ENCODE measurements at regions not wholly inside any gene's neighbourhood (a gene's known extent, or its start where the extent isn't known, plus 50 kb on each side); places are given as distances from the start of the nearest gene placed in this dataset.

DNA sequence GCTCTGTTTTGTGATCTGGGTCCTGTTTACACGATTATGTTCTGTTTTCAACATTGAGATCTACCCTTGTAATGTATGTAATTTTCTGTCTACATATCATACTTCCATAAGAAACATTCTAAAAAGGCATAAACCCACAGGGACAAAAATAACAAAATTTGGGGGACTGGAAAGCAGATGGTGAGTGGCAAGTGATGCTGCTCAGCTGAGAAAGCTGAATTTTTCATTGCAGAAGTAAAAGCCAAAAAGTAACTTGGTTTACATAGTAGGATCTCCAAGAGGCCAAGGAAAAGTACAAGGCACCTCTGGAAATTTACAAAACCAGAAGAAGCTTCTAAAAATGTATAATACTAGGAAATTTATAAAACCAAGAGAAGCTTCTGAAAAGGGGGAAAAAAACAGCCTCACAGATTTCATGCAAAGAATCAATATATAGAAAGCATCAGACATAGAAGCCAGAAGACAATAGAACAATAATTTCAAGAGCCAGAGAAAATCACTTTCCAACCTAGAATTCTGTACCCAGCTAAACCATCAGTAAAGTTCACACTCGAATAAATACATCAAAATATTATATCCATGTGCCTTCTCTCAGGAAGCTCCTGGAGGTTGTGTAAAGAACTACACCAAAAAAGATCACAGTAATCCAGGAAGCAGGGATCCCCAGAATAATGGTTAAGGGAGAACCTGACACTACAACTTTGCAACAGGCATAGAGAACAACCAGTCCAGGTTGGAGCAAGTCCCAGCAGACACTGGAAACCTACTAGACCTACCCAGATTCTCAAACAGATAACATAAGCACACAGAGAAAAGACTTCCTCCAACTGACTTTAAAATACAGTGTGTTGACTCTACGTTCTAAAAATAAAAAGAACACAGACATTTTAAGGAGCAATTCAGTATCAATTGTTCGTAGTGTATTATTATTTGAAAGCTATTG is 401.7 kb upstream of the HS6ST1 start:
- no peaks in the 10 kb centered on the region for H4K20me1 ChIP-seq (ENCODE audit: insufficient read depth, low read depth, low read length)
- H3K36me3 ChIP-seq (ENCODE audit: insufficient read depth, low read length), result no peaks in the 10 kb centered on the region
- H3K27me3 ChIP-seq (ENCODE audit: low read length), result no peaks in the 10 kb centered on the region
- H3K9me2 ChIP-seq (replicated peaks; ENCODE audit: insufficient read depth, low read length), result no peaks in the 10 kb centered on the region
- no peak overlapping the region for H3K4me3 ChIP-seq (ENCODE audit: low read length)
- H3K27ac ChIP-seq (ENCODE audit: low read length), result no peak overlapping the region
- H3K9me3 ChIP-seq (ENCODE audit: low read length), result no peaks in the 10 kb centered on the region
- H2AFZ ChIP-seq (ENCODE audit: low read length), result no peak overlapping the region
- H3K4me2 ChIP-seq (ENCODE audit: low read depth, low read length, poor library complexity, severe bottlenecking), result no peak overlapping the region
- DNase-seq, result no peak
- no peaks in the 10 kb centered on the region for H3K79me2 ChIP-seq (ENCODE audit: low read length)
- peaks cover 12% of the 10 kb centered on the region for H3K4me1 ChIP-seq (ENCODE audit: low read length)
- no peak overlapping the region for H3K9ac ChIP-seq (ENCODE audit: low read length)

DNA sequence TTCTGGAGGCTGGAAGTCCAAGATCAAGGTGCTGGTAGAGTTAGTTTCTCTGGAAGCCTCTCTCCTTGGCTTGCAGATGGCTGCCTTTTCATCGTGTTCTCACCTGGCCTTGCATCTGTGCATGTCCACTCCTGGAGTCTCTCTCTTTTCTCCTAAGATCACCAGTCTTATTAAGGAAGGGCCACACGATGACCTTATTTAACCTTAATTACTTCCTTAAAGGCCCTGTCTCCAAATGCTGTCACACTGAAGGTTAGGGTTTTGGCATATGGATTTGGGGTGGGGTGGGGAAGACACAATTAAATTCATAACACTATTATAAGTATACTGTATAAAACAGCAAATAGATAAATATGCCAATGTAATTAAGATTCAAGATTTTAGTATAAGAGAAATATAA is 402.4 kb upstream of the HS6ST1 start:
- no peak overlapping the region for H3K27ac ChIP-seq (ENCODE audit: low read length)
- peaks cover 5% of the 10 kb centered on the region for H3K4me1 ChIP-seq (ENCODE audit: low read length)
- DNase-seq, result no peak
- H3K27me3 ChIP-seq (ENCODE audit: low read length), result no peaks in the 10 kb centered on the region
- no peak overlapping the region for H2AFZ ChIP-seq (ENCODE audit: low read length)
- no peak overlapping the region for H3K4me2 ChIP-seq (ENCODE audit: low read depth, low read length, poor library complexity, severe bottlenecking)
- no peaks in the 10 kb centered on the region for H3K9me2 ChIP-seq (replicated peaks; ENCODE audit: insufficient read depth, low read length)
- H3K79me2 ChIP-seq (ENCODE audit: low read length), result no peaks in the 10 kb centered on the region
- H3K9me3 ChIP-seq (ENCODE audit: low read length), result no peaks in the 10 kb centered on the region
- H4K20me1 ChIP-seq (ENCODE audit: insufficient read depth, low read depth, low read length), result no peaks in the 10 kb centered on the region
- H3K9ac ChIP-seq (ENCODE audit: low read length), result no peak overlapping the region
- no peak overlapping the region for H3K4me3 ChIP-seq (ENCODE audit: low read length)
- H3K36me3 ChIP-seq (ENCODE audit: insufficient read depth, low read length), result no peaks in the 10 kb centered on the region

DNA sequence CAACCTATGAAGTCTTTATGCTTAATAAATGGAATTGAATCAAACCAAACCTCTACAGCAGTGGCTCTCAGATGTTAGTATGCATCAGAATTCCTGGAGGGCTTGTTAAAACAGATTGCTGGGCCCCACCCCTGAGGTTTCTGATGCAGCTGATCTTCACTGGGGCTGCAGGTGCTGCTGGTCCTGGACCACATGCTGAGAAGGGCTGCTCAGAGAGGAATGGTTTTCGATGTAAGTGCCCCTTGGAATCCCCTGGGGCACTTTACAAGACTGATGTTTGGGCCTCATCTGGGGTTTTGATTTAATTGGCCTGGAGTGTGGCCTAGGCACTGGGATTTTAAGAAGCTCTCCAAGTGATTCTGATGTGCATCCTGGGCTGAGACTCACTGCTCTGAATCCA is 403.8 kb upstream of the HS6ST1 start:
- Histone ChIP-seq H3K9me2 (replicated peaks; ENCODE audit: insufficient read depth, low read length) (no peaks in the 10 kb centered on the region), H3K9ac (ENCODE audit: low read length) (no peak overlapping the region), H3K27ac (ENCODE audit: low read length) (no peak overlapping the region), H3K4me3 (ENCODE audit: low read length) (no peak overlapping the region), H3K79me2 (ENCODE audit: low read length) (no peaks in the 10 kb centered on the region), H3K36me3 (ENCODE audit: insufficient read depth, low read length) (no peaks in the 10 kb centered on the region), H3K27me3 (ENCODE audit: low read length) (no peaks in the 10 kb centered on the region), H3K4me2 (ENCODE audit: low read depth, low read length, poor library complexity, severe bottlenecking) (no peak overlapping the region), H2AFZ (ENCODE audit: low read length) (0 out of 2 replicates have a peak overlapping the region, but pooled peaks have one; percentile 22), H3K9me3 (ENCODE audit: low read length) (no peaks in the 10 kb centered on the region), H4K20me1 (ENCODE audit: insufficient read depth, low read depth, low read length) (no peaks in the 10 kb centered on the region), H3K4me1 (ENCODE audit: low read length) (no peaks in the 10 kb centered on the region)
- no peak for DNase-seq

DNA sequence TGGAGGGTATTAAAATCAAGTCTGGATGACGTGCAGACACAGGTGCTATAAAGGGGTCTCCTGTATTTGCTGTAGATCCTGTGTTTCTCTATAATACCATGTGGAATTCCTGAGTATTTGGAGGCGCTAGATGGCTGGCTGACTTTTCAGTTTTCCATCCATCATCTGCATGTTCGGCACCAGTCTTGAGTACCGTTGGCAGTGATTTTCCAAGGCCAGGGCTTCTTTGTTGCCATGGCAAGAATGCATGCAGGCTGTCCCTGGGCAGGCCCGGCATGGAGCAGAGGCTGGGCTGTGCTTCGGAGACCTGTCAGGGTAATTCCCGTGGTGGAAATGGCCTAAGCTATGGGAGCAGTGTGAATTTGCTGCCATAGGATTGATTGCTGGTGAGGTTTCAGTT is 405.9 kb upstream of the HS6ST1 start:
- Histone ChIP-seq H3K4me3 (ENCODE audit: low read length) (no peak overlapping the region), H3K9me3 (ENCODE audit: low read length) (no peaks in the 10 kb centered on the region), H2AFZ (ENCODE audit: low read length) (no peak overlapping the region), H3K9me2 (replicated peaks; ENCODE audit: insufficient read depth, low read length) (no peaks in the 10 kb centered on the region), H3K27me3 (ENCODE audit: low read length) (no peaks in the 10 kb centered on the region), H3K4me2 (ENCODE audit: low read depth, low read length, poor library complexity, severe bottlenecking) (no peak overlapping the region), H3K27ac (ENCODE audit: low read length) (no peak overlapping the region), H3K36me3 (ENCODE audit: insufficient read depth, low read length) (no peaks in the 10 kb centered on the region; the same call in 1 of the 2 replicates), H3K79me2 (ENCODE audit: low read length) (no peaks in the 10 kb centered on the region), H4K20me1 (ENCODE audit: insufficient read depth, low read depth, low read length) (no peaks in the 10 kb centered on the region), H3K9ac (ENCODE audit: low read length) (no peak overlapping the region), H3K4me1 (ENCODE audit: low read length) (no peaks in the 10 kb centered on the region)
- no peak for DNase-seq

DNA sequence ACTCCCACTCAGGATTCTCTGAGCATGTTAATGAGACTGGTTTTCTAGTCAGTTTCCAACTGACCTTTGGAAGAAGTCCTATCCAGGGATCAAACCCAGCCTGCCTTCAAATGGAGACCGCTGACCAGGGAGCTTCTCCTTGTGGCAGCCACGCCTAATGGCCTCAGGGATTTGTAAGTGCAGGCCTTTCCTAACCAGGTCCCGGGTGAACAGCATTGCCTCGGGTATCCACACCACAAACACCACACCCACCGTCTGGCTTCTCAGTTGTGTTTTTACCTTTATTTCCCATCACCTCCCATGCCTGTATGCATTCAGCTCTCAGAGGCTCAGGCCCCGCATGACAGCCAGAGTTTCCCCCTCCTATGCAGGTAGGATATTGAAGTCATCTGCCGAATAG is 406.3 kb upstream of the HS6ST1 start:
- no peaks in the 10 kb centered on the region for H3K9me2 ChIP-seq (replicated peaks; ENCODE audit: insufficient read depth, low read length)
- H3K27ac ChIP-seq (ENCODE audit: low read length), result no peak overlapping the region
- H3K79me2 ChIP-seq (ENCODE audit: low read length), result no peaks in the 10 kb centered on the region
- no peaks in the 10 kb centered on the region for H3K27me3 ChIP-seq (ENCODE audit: low read length)
- no peak for DNase-seq
- no peaks in the 10 kb centered on the region for H4K20me1 ChIP-seq (ENCODE audit: insufficient read depth, low read depth, low read length)
- no peak overlapping the region for H3K9ac ChIP-seq (ENCODE audit: low read length)
- H3K9me3 ChIP-seq (ENCODE audit: low read length), result no peaks in the 10 kb centered on the region
- H3K4me2 ChIP-seq (ENCODE audit: low read depth, low read length, poor library complexity, severe bottlenecking), result no peak overlapping the region
- no peaks in the 10 kb centered on the region; the same call in 1 of the 2 replicates for H3K36me3 ChIP-seq (ENCODE audit: insufficient read depth, low read length)
- H3K4me1 ChIP-seq (ENCODE audit: low read length), result no peaks in the 10 kb centered on the region
- H2AFZ ChIP-seq (ENCODE audit: low read length), result no peak overlapping the region
- no peak overlapping the region for H3K4me3 ChIP-seq (ENCODE audit: low read length)

DNA sequence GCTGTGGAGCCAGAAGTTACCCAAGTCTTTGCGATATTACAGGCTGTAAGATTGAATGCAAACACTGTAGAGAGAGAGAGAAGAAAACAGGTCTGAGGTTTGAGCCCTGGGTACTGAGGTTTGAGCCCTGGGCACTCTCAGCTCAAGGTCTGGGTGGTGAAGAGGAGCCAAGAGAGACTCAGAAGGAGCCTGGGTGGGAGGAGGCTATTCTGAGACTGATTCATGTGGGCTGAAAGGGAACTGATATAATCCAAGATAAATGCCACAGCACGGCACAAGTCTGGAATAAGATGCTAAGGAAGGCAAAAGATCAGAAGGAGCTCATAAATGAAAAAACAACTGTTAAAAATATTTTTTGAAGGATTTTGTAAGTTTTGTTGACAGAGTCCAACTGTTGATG is 407.6 kb upstream of the HS6ST1 start:
- H3K27ac ChIP-seq (ENCODE audit: low read length), result no peak overlapping the region
- no peak overlapping the region for H3K9ac ChIP-seq (ENCODE audit: low read length)
- no peaks in the 10 kb centered on the region for H3K9me3 ChIP-seq (ENCODE audit: low read length)
- H3K4me1 ChIP-seq (ENCODE audit: low read length), result peaks cover 7% of the 10 kb centered on the region
- no peaks in the 10 kb centered on the region for H3K27me3 ChIP-seq (ENCODE audit: low read length)
- H2AFZ ChIP-seq (ENCODE audit: low read length), result no peak overlapping the region
- no peaks in the 10 kb centered on the region for H4K20me1 ChIP-seq (ENCODE audit: insufficient read depth, low read depth, low read length)
- H3K79me2 ChIP-seq (ENCODE audit: low read length), result no peaks in the 10 kb centered on the region
- H3K4me2 ChIP-seq (ENCODE audit: low read depth, low read length, poor library complexity, severe bottlenecking), result no peak overlapping the region
- H3K36me3 ChIP-seq (ENCODE audit: insufficient read depth, low read length), result no peaks in the 10 kb centered on the region; the same call in 1 of the 2 replicates
- DNase-seq, result no peak
- no peaks in the 10 kb centered on the region for H3K9me2 ChIP-seq (replicated peaks; ENCODE audit: insufficient read depth, low read length)
- H3K4me3 ChIP-seq (ENCODE audit: low read length), result no peak overlapping the region

DNA sequence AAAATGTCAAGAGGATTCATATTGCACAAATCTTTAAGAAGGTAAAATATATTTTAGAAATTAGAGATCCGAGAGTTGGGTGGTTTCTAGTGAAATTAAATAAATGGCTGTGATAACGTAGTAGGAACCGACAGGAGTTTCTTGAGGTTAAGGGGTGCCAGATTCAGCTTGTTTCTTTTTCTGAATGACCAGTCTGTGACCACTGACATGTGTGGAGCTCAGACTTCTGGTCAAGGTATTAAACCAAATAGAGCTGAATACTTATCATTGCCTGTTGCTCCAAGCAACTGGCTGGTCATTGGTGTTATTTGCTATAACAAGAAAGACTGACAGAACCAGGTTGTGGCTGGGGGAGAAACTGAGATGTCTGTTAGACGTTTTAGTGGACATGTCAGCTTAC is 408.2 kb upstream of the HS6ST1 start:
- Histone ChIP-seq H3K9me2 (replicated peaks; ENCODE audit: insufficient read depth, low read length) (no peaks in the 10 kb centered on the region), H4K20me1 (ENCODE audit: insufficient read depth, low read depth, low read length) (no peaks in the 10 kb centered on the region), H2AFZ (ENCODE audit: low read length) (no peak overlapping the region), H3K9ac (ENCODE audit: low read length) (no peak overlapping the region), H3K79me2 (ENCODE audit: low read length) (no peaks in the 10 kb centered on the region), H3K27ac (ENCODE audit: low read length) (no peak overlapping the region), H3K4me1 (ENCODE audit: low read length) (peaks cover 8% of the 10 kb centered on the region), H3K4me3 (ENCODE audit: low read length) (no peak overlapping the region), H3K9me3 (ENCODE audit: low read length) (no peaks in the 10 kb centered on the region), H3K4me2 (ENCODE audit: low read depth, low read length, poor library complexity, severe bottlenecking) (no peak overlapping the region), H3K36me3 (ENCODE audit: insufficient read depth, low read length) (no peaks in the 10 kb centered on the region; the same call in 1 of the 2 replicates), H3K27me3 (ENCODE audit: low read length) (no peaks in the 10 kb centered on the region)
- no peak for DNase-seq

DNA sequence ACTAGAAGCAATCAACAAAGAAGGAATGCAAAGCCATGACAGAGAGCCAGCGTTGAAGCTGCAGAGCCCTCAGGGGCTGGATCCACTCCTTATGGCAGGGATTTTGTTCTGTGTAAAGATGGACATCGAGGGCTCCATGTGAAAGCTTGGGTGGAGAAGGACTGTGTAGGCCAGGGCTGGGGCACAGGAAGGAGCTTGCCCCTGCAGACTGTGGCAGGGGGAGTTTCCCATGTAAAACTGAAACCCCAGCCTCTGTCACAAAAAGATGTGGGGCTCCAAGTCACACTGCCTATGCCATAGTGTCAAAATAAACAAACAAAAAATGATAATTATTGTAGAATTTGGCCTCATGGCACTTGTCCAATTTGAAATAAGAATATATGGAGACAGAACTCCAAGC is 408.7 kb upstream of the HS6ST1 start:
- Histone ChIP-seq H3K4me2 (ENCODE audit: low read depth, low read length, poor library complexity, severe bottlenecking) (no peak overlapping the region), H3K9me2 (replicated peaks; ENCODE audit: insufficient read depth, low read length) (no peaks in the 10 kb centered on the region), H3K4me3 (ENCODE audit: low read length) (no peak overlapping the region), H3K27ac (ENCODE audit: low read length) (no peak overlapping the region), H3K9ac (ENCODE audit: low read length) (no peak overlapping the region), H3K79me2 (ENCODE audit: low read length) (no peaks in the 10 kb centered on the region), H3K9me3 (ENCODE audit: low read length) (no peaks in the 10 kb centered on the region), H3K27me3 (ENCODE audit: low read length) (no peaks in the 10 kb centered on the region), H3K4me1 (ENCODE audit: low read length) (peaks cover 8% of the 10 kb centered on the region), H2AFZ (ENCODE audit: low read length) (no peak overlapping the region), H3K36me3 (ENCODE audit: insufficient read depth, low read length) (no peaks in the 10 kb centered on the region; the same call in 1 of the 2 replicates), H4K20me1 (ENCODE audit: insufficient read depth, low read depth, low read length) (no peaks in the 10 kb centered on the region)
- no peak for DNase-seq
